ENCODE measurements at regions not wholly inside any gene's neighbourhood (a gene's known extent, or its start where the extent isn't known, plus 50 kb on each side); places are given as distances from the start of the nearest gene placed in this dataset.

GRCh38 chr5:5788793-5789192, 366.3 kb downstream of the ICE1 start:
- TF ChIP-seq CTCF (conservative IDR thresholded peaks at IDR 0.05 in 1 of 2, IDR thresholded peaks at IDR 0.05 in 1 of 2; ENCODE audit: extremely low read depth in 1 of 2, insufficient read depth in 1 of 2, low read depth in 1 of 2, low read length in 2 of 2) (no peak), EZH2 (IDR thresholded peaks at IDR 0.05; ENCODE audit: borderline replicate concordance, low read length) (no peak)

Measured in mammary epithelial cell (primary cell).